ENCODE measurements at regions not wholly inside any gene's neighbourhood (a gene's known extent, or its start where the extent isn't known, plus 50 kb on each side); places are given as distances from the start of the nearest gene placed in this dataset.
"Not testable (repeated sequence)": the region's sequence is repeated elsewhere in the genome, so short reads cannot be mapped to it uniquely, and the experiment has no call there.

- DNase-seq, result no peak
Observed at GRCh38 chr6:12525276-12525675, 191.3 kb upstream of the PHACTR1 start.

GRCh38 chr6:12527339-12527738 is 189.2 kb upstream of the PHACTR1 start:
- DNase-seq, result no peak

GRCh38 chr6:12528136-12528535 is 188.4 kb upstream of the PHACTR1 start:
- no peak for DNase-seq

- DNase-seq, result no peak
Observed at GRCh38 chr6:12528581-12529363, 187.8 kb upstream of the PHACTR1 start.

- no peak for DNase-seq
Observed at GRCh38 chr6:12529364-12530019, 187.1 kb upstream of the PHACTR1 start.

DNA sequence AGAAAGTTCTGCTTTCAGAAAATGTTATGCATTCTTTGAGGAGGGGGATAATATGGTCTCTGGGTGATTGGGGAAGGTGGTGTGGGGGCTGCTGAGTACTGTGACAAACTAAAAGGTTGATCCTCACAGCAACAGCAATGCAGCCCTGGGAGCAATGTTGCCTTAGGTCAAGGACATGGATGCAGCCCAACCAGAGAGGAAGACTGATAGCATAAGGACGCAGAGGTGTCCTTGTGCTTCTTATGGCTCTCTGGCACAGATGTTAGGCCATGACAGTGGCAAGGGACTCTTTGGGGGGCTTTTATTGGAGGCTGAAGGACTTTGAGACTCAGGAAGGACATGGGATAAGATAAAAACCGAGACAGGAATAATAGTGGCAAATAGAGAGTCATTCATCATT is 186.2 kb upstream of the PHACTR1 start:
- no peak for DNase-seq

GRCh38 chr6:12533586-12533985 is 183.0 kb upstream of the PHACTR1 start:
- no peak for DNase-seq

DNA sequence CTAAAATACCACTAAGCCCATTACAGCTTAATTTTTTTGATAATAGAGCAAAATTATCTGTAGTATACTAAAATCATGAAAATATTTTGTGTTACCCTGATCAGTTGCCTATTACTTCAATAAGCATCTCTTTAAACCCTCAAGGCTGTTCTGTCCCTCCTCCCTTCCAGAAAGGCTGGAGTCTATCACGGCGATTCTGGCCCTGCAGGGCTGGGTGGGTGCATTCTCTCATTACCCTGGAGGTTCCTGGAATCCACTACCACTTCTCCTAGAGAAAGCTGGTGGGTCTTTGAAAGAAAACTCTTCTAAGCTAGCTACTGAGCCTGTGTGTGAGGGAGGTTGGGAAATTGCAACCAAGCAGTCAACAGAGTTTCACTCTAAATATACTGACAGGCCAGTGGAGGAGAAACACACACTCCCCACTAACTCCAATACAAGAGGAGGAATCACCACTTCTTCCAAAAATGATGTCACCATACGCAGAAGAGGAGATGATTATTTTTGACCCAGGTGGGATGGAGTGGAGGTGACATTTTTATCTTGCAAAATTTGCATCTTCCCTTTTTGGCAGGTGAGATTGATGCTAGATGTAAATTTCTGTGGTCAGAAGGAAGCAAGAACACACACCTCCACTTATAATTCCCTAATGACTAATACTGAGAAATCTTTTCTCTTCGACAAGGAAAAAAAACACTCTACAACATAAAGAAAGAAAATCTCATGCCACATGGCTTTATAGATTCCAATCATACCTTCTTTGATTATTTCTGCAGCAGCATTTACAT is 182.3 kb upstream of the PHACTR1 start:
- no peak for DNase-seq

DNA sequence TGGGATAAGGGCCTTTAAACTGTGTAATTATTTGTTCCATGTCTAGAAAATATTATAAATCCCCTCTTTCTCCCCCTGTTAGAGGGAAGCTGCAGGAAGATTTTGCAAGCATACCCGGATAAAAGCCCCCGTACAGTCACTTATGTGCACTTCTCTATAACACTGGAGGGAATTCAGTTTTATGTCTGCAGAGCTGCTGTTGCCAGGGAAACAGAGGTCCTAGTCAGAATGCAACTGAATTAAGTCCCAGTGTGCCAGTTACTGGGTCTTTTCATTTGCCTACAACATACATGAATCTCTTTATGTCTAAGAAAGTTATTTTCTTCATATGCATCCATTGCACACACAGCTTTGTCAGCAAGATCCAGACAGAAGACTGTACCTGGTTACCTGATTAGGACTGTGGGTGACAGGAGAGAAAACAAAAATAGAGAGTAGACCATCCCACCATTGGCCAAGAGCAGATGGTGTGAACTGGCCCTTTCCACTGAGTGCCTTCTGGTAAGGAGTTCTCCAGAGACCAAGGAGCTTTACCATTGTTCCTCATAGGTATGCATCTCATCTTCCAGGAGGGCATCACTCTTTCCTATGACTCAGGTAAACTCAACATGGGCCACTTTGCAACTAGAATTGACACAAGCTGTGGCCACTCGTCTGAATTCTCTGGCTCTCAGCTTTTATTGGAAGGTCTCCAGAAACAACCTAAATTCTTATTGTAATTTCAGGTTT is 180.8 kb upstream of the PHACTR1 start:
- DNase-seq, result no peak

GRCh38 chr6:12536416-12536815 is 180.2 kb upstream of the PHACTR1 start:
- no peak for DNase-seq

- DNase-seq, result no peak
Observed at GRCh38 chr6:12537389-12537788, 179.2 kb upstream of the PHACTR1 start.

- DNase-seq, result peak; percentile 17
Observed at GRCh38 chr6:12538881-12539357, 177.6 kb upstream of the PHACTR1 start.

DNA sequence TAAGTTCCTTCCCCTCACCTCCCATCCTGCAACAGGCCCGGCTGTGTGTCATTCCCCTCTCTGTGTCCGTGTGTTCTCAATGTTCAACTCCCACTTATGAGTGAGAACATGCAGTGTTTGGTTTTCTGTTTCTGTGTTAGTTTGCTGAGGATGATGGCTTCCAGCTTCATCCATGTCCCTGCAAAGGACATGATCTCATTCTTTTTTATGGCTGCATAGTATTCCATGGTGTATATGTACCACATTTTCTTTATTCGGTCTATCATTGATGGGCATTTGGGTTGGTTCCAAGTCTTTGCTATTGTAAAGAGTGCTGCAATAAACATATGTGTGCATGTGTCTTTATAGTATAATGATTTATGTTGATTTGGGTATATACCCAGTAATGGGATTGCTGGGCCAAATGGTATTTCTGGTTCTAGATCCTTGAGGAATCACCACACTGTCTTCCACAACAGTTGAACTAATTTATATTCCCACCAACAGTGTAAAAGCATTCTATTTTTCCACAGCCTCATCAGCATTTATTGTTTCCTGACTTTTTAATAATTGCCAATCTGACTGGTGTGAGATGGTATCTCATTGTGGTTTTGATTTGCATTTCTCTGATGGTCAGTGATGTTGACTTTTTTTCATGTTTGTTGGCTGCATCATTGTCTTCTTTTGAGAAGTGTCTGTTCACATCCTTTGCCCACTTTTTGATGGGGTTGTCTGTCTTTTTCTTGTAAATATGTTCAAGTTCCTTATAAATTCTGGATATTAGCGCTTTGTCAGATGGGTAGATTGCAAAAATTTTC is 174.1 kb upstream of the PHACTR1 start:
- not testable (repeated sequence) for DNase-seq

DNA sequence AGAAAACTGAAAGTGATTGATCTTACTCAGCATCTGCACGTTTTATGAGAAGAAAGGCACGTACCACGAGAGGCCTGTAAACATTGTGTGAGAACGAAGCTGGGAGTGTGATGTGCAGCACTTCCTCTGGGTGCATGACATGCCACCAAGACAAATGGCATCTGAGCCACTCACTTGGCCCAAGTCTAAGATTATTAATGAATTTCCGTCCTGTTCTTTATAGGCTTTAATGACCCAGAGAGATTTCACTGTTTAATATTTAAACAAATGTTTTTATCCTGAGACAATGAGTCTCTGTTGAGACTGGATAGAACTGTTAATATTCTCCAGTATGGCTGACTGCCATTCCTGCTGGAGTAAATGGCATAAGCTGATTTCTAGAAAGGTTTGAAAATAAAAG is 172.6 kb upstream of the PHACTR1 start:
- no peak for DNase-seq

DNA sequence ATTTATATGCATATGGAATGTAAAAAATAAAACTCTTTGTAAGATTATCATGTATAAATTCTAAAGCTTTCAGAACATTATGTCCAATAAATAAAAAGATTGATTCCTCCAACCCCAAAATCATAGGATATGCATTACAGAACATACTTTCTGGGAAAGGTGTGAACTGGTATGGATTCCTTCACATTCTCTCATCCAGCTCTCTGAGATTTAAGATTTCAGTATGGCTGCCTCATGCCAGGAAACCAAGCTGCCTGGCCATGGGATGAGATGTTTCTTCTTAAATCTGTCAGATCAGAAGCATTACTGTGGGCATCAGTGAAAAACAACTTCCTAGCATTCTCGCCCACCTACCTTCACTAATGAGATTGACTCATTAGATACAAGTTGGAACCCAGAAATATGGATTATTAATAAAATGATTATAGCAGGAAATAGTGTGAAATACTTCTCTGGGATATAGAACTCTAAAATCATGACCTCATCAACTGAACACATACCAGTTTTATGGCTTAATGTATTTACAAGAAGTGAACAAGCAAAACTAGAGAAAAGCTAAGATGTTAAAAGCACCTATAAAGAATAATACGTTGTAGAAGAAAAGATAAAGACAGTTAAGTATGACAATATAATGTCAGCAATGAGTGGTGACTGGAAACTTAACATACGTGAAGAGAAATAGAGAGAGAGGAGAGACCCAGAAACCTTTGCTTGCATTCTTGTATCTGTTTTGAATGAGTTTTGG is 171.6 kb upstream of the PHACTR1 start:
- DNase-seq, result no peak

- no peak for DNase-seq
Observed at GRCh38 chr6:12545619-12546409, 170.8 kb upstream of the PHACTR1 start.

DNA sequence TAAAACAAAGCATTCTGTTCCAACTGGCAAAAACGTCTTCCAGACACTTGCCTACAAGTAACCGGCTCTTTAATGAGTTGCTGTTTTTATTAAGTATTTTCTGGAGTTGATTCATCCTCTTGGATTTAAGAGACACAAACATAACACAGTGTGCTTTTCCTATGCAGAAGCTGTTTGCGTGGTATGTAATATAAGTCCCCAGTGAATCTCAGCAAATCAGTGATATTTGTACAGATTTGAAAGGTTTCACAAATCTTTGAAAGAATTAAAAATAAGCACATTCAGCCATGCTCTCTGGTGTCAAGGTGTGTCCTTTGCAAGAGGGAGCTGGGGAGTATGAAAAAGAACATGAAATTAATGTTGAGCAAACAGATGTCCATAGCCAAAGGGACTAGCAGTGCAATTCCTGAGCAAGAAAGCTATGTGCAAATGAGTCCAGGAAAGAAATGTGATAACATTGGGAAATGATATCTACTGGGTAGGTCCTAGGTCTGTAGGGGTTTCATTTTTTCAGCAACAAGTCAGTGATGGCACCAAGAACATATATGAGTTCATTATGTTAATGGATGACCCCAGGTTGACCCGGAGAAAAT is 170.1 kb upstream of the PHACTR1 start:
- DNase-seq, result no peak

DNA sequence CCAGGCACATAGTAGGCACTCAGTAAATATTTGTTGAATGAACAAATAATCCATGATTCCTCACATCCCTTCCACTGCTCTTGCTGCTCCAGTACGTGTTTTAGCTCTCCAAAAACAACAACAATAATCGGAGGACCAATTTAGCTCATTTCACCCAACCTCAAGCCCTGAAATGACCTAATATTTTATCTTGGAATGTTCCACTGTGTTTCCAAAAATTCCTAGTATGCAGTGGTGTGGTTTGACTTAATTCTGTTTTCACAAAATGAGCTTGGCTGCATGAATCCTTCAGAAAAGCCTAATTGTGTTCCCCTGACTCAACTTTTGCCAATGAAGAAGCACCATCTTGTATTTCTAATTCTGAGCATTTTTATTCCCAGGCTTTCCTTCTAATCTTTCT is 168.0 kb upstream of the PHACTR1 start:
- DNase-seq, result no peak

GRCh38 chr6:12549445-12549844 is 167.1 kb upstream of the PHACTR1 start:
- DNase-seq, result not testable (repeated sequence)

GRCh38 chr6:12554820-12555219 is 161.7 kb upstream of the PHACTR1 start:
- DNase-seq, result not testable (repeated sequence)

Data from CD4-positive, alpha-beta T cell treated with Interleukin-15 for 1 hour (primary cell).